ENCODE measurements at regions not wholly inside any gene's neighbourhood (a gene's known extent, or its start where the extent isn't known, plus 50 kb on each side); places are given as distances from the start of the nearest gene placed in this dataset.

GRCh38 chr15:47366884-47367283 is 350.4 kb upstream of the SEMA6D start:
- TF ChIP-seq CTCF (IDR thresholded peaks at IDR 0.05) (no peak), POLR2A (IDR thresholded peaks at IDR 0.05) (no peak)

All from adrenal gland (tissue), 5 donors.